ENCODE measurements at regions not wholly inside any gene's neighbourhood (a gene's known extent, or its start where the extent isn't known, plus 50 kb on each side); places are given as distances from the start of the nearest gene placed in this dataset.

- peaks cover 2% of the 10 kb centered on the region for H3K36me3 Mint-ChIP-seq
- peaks cover 11% of the 10 kb centered on the region for H3K27me3 Mint-ChIP-seq
- H3K4me1 Mint-ChIP-seq, result no peaks in the 10 kb centered on the region
- H3K4me3 Mint-ChIP-seq, result no peak overlapping the region
- H3K27ac Mint-ChIP-seq, result no peak overlapping the region
- H3K9me3 Mint-ChIP-seq, result peaks cover 0 to 5% (median 0%) of the 10 kb centered on the region in 3 donors
Observed at GRCh38 chr5:73288803-73289720, 116.1 kb downstream of the TMEM174 start.

- peaks cover 16% of the 10 kb centered on the region for H3K27me3 Mint-ChIP-seq
- no peaks in the 10 kb centered on the region for H3K4me1 Mint-ChIP-seq
Observed at GRCh38 chr5:73286896-73287295, 113.9 kb downstream of the TMEM174 start.

GRCh38 chr5:73284985-73285384 lies 112.0 kb downstream of the TMEM174 start:
- Mint-ChIP-seq H3K4me1 (no peaks in the 10 kb centered on the region), H3K27ac (no peak overlapping the region), H3K36me3 (peaks cover 2% of the 10 kb centered on the region), H3K4me3 (no peak overlapping the region), H3K9me3 (peaks cover 0 to 5% (median 0%) of the 10 kb centered on the region in 3 donors), H3K27me3 (peaks cover 17% of the 10 kb centered on the region)

More at GRCh38 chr5:73286896-73287295, 113.9 kb downstream of the TMEM174 start:
- peaks cover 0 to 5% (median 0%) of the 10 kb centered on the region in 3 donors for H3K9me3 Mint-ChIP-seq
- H3K27ac Mint-ChIP-seq, result no peak overlapping the region
- H3K4me3 Mint-ChIP-seq, result no peak overlapping the region
- H3K36me3 Mint-ChIP-seq, result peaks cover 2% of the 10 kb centered on the region

GRCh38 chr5:73284220-73284795 lies 111.3 kb downstream of the TMEM174 start:
- Mint-ChIP-seq H3K4me3 (no peak overlapping the region), H3K4me1 (no peaks in the 10 kb centered on the region), H3K27ac (no peak overlapping the region), H3K27me3 (peaks cover 18% of the 10 kb centered on the region), H3K36me3 (peaks cover 1% of the 10 kb centered on the region), H3K9me3 (peaks cover 0 to 5% (median 0%) of the 10 kb centered on the region in 3 donors)

DNA sequence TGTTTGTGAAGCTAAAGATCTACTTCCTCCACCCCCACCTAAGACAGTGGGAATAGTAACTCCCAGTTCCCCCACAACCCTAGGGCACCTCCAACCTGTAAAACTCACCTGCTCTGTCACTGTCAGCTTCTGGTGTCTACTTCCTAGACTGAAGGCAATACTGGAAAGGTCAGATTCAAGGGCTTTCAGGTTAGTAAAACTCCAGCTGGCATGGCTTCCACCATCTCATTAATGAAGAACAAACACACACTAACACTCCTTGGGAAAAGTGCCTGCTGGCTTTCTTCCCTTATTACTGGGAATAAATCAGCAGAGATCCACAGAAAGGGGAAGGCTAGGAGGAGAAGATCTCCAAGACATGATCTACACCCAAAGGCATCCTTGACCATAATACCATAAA lies 109.9 kb downstream of the TMEM174 start:
- H3K27ac Mint-ChIP-seq, result no peak overlapping the region
- peaks cover 0 to 5% (median 0%) of the 10 kb centered on the region in 3 donors for H3K9me3 Mint-ChIP-seq
- no peak overlapping the region for H3K4me3 Mint-ChIP-seq
- H3K36me3 Mint-ChIP-seq, result no peaks in the 10 kb centered on the region
- H3K27me3 Mint-ChIP-seq, result peaks cover 18% of the 10 kb centered on the region
- H3K4me1 Mint-ChIP-seq, result no peaks in the 10 kb centered on the region

- Mint-ChIP-seq H3K27ac (no peak overlapping the region), H3K4me1 (no peaks in the 10 kb centered on the region), H3K4me3 (no peak overlapping the region), H3K27me3 (peaks cover 21% of the 10 kb centered on the region), H3K9me3 (peaks cover 0 to 5% (median 0%) of the 10 kb centered on the region in 3 donors), H3K36me3 (no peaks in the 10 kb centered on the region)
Observed at GRCh38 chr5:73282383-73282782, 109.4 kb downstream of the TMEM174 start.

GRCh38 chr5:73280821-73281746 lies 108.1 kb downstream of the TMEM174 start:
- H3K4me3 Mint-ChIP-seq, result no peak overlapping the region
- H3K36me3 Mint-ChIP-seq, result no peaks in the 10 kb centered on the region
- no peaks in the 10 kb centered on the region for H3K4me1 Mint-ChIP-seq
- peaks cover 20% of the 10 kb centered on the region for H3K27me3 Mint-ChIP-seq
- no peak overlapping the region for H3K27ac Mint-ChIP-seq
- peaks cover 0 to 1% (median 0%) of the 10 kb centered on the region in 3 donors for H3K9me3 Mint-ChIP-seq

DNA sequence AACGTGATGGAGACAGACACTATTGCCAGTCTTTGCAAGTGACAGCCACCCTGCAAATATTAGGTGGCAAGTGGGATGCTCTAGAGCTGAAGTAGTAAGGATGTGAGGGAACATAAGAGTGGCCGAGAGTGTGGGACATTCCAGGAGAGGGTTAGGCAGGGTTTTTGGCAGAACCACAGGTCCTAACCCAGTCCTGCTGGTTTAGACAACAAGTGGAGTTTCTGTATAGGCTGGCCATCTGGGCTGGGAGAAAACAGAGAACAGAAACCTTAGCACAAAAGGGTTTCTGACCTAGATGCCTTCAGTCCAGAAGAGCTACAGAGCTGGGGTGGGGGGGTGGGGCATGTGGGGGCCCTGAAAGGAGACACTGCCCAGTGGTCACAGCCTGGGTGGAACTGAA lies 107.4 kb downstream of the TMEM174 start:
- no peaks in the 10 kb centered on the region for H3K36me3 Mint-ChIP-seq
- H3K4me3 Mint-ChIP-seq, result no peak overlapping the region
- H3K4me1 Mint-ChIP-seq, result no peaks in the 10 kb centered on the region
- peaks cover 0 to 1% (median 0%) of the 10 kb centered on the region in 3 donors for H3K9me3 Mint-ChIP-seq
- peaks cover 24% of the 10 kb centered on the region for H3K27me3 Mint-ChIP-seq
- peak overlapping the region in 1 of 3 donors; percentile 46 for H3K27ac Mint-ChIP-seq

DNA sequence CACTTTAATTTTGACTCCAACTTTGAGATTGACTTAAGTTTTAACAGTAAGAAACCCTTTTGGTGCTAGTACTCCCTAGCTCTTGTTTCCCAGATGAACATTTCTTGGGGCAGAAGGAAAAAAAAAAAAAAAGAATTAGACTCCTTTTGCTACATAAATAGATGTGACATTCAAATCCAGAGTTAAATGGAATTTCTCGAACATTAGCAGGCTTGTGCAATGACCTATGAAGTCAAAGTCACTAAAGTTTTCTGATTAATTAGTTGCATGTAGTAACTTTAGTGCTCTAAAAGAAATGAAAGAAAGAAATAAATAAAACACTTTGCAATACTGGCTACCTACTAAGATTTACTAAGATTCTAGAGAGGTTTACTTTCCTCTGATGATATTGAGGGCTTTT lies 106.8 kb downstream of the TMEM174 start:
- Mint-ChIP-seq H3K36me3 (no peaks in the 10 kb centered on the region), H3K27me3 (peaks cover 25% of the 10 kb centered on the region), H3K4me1 (no peaks in the 10 kb centered on the region), H3K4me3 (no peak overlapping the region), H3K9me3 (peaks cover 0 to 1% (median 0%) of the 10 kb centered on the region in 3 donors), H3K27ac (no peak overlapping the region)

GRCh38 chr5:73278693-73279092 lies 105.7 kb downstream of the TMEM174 start:
- Mint-ChIP-seq H3K4me3 (no peak overlapping the region), H3K9me3 (no peaks in the 10 kb centered on the region), H3K36me3 (no peaks in the 10 kb centered on the region), H3K27ac (no peak overlapping the region), H3K27me3 (peaks cover 22% of the 10 kb centered on the region), H3K4me1 (no peaks in the 10 kb centered on the region)

DNA sequence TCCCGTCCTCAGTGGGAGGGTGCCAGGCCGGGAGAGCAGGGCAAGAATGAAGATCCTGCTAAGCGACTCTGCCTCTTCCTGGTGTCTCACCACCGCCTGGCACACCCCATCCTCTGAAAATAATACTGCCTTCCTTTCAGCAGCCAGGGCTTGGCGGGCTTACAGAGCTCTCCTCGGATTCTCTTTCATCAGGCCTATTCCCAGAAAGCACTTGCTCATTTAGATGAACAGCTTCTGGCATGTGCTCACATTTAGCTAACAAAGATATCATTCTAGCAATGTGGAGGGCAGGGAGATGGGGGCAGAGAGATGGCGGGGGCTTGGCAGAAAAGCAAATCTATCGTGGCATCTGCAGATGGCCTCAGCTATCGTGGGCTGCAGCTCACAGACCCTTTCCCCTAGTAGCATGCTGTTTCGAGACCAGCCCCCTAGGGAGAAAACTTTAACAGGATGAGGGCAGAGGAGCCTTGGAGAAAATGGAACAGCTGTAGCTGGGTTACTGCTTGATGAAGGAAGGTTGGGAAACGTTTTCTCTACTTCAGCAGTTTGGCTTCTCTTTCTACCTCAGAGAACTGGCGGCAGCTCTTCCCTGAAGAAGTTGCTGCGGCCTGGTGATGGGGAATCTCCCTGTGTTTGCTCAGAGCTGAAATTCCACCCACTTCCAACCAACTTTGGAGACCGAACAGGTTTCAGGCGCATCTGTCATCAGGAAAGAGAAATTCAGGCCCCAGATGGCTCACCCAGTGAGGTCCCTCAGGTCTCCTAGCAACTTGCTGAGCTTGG lies 102.1 kb downstream of the TMEM174 start:
- H3K4me3 Mint-ChIP-seq, result no peak overlapping the region
- peaks cover 18% of the 10 kb centered on the region for H3K27me3 Mint-ChIP-seq
- H3K27ac Mint-ChIP-seq, result no peak overlapping the region
- H3K4me1 Mint-ChIP-seq, result no peaks in the 10 kb centered on the region
- H3K9me3 Mint-ChIP-seq, result peaks cover 0 to 2% (median 0%) of the 10 kb centered on the region in 3 donors
- H3K36me3 Mint-ChIP-seq, result no peaks in the 10 kb centered on the region

- Mint-ChIP-seq H3K36me3 (no peaks in the 10 kb centered on the region), H3K9me3 (peaks cover 0 to 2% (median 0%) of the 10 kb centered on the region in 3 donors), H3K27me3 (peaks cover 16% of the 10 kb centered on the region), H3K27ac (no peak overlapping the region), H3K4me3 (no peak overlapping the region), H3K4me1 (no peaks in the 10 kb centered on the region)
Observed at GRCh38 chr5:73274121-73274520, 101.1 kb downstream of the TMEM174 start.

DNA sequence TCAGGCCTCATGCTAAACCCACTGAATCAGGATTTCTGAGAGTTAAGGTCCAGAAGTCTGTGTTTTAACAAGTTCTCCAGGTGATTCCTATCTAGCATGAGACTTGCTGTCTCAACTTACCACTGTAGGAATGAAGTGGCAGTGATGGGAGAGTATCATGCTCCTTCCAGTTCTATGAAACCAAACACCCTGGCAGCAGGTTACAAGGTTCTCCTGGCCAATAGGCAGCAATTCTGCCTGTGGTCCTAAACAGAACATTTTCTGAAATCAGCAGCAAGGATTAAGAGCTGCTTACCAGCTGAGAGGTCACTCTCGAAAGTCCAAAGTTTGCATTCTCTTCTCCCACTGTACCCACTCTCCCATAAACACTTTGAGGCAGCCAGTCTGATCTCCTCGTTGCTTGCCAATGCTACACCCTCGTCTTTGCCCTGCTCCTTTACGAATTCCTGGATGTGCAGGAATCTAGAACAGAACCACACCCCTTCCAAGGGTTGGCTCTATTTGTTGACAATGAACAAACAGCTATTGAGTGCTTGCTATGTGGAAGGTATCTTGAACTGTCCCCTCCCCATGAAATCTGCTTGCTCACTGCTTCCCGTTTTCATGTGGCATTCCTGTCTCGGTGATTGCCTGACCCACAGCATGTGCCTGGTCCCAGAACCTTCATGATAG lies 100.5 kb downstream of the TMEM174 start:
- no peaks in the 10 kb centered on the region for H3K36me3 Mint-ChIP-seq
- H3K4me1 Mint-ChIP-seq, result no peaks in the 10 kb centered on the region
- peaks cover 16% of the 10 kb centered on the region for H3K27me3 Mint-ChIP-seq
- H3K27ac Mint-ChIP-seq, result no peak overlapping the region
- peaks cover 0 to 2% (median 0%) of the 10 kb centered on the region in 3 donors for H3K9me3 Mint-ChIP-seq
- no peak overlapping the region for H3K4me3 Mint-ChIP-seq

DNA sequence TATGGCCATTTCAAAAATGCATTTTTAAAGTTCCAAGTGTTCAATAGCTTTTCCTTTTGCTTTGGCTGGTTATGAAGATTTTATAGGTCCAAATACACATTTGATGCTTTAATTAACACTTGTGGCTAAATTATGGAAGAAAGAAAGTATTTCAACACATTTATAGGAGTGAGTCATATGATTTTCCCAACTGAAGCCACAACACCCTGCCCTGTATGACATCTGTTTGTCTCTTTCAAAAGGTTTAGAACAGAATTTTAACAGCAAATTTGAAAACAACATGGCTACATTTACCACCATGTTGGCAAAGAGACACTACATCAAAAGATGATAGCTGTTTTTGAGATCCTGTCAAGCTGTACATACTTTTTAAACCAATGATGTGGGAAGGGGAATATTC lies 99.4 kb downstream of the TMEM174 start:
- H3K27ac Mint-ChIP-seq, result no peak overlapping the region
- H3K4me3 Mint-ChIP-seq, result no peak overlapping the region
- H3K27me3 Mint-ChIP-seq, result peaks cover 13% of the 10 kb centered on the region
- H3K9me3 Mint-ChIP-seq, result peaks cover 0 to 2% (median 0%) of the 10 kb centered on the region in 3 donors
- no peaks in the 10 kb centered on the region for H3K4me1 Mint-ChIP-seq
- H3K36me3 Mint-ChIP-seq, result no peaks in the 10 kb centered on the region

All from IgD-negative memory B cell (primary cell).